NB4 (cell line): ENCODE measurements at regions not wholly inside any gene's neighbourhood (a gene's known extent, or its start where the extent isn't known, plus 50 kb on each side); places are given as distances from the start of the nearest gene placed in this dataset.

ENCODE experiments used
- DNase-seq: peaks from one replicate; pipeline ENCODE4 v3.0.0; 2010; ENCODE audit warnings: low read depth
- H3K4me3 ChIP-seq: one replicate; pipeline ENCODE4 v1.5.1; 2011; ENCODE audit warnings: mild to moderate bottlenecking, low read depth, low read length, moderate library complexity
- CTCF ChIP-seq: IDR thresholded peaks from one replicate; pipeline ENCODE4 v1.5.1; 2012; ENCODE audit warnings: low read depth, low read length
- MAX ChIP-seq: IDR thresholded peaks from 2 replicates; pipeline ENCODE4 v1.6.1; 2011; ENCODE audit warnings: low read depth, low read length
- MYC ChIP-seq: IDR thresholded peaks from 2 replicates; pipeline ENCODE4 v1.6.1; 2011; ENCODE audit warnings: low read depth, low read length
- POLR2A ChIP-seq: IDR thresholded peaks from 2 replicates; pipeline ENCODE4 v1.6.1; 2011; ENCODE audit warnings: mild to moderate bottlenecking; ENCODE audit not compliant: insufficient read length; ENCODE audit errors: extremely low read depth

GRCh38 chr2:60023256-60023985 lies 530.0 kb downstream of the BCL11A start:
- DNase-seq: peak; percentile 16
- H3K4me3 ChIP-seq: no peak overlapping the region
- TF ChIP-seq POLR2A (no peak), CTCF (no peak)

- DNase-seq: no peak
- H3K4me3 ChIP-seq: no peak overlapping the region
- TF ChIP-seq POLR2A (no peak), CTCF (no peak), MAX (no peak), MYC (no peak)
Observed at GRCh38 chr2:60007671-60008070, 545.8 kb downstream of the BCL11A start.

GRCh38 chr2:60003076-60003475 lies 550.4 kb downstream of the BCL11A start:
- no peak overlapping the region for H3K4me3 ChIP-seq
- no peak for DNase-seq
- TF ChIP-seq POLR2A (no peak), MAX (no peak), CTCF (no peak), MYC (no peak)

GRCh38 chr2:60002183-60002867 lies 551.1 kb downstream of the BCL11A start:
- TF ChIP-seq CTCF: no peak
- no peak for TF ChIP-seq POLR2A
- TF ChIP-seq MAX: no peak
- no peak for TF ChIP-seq MYC
- H3K4me3 ChIP-seq: no peak overlapping the region
- peak; percentile 23 for DNase-seq

GRCh38 chr2:60000686-60001085 lies 552.8 kb downstream of the BCL11A start:
- no peak for TF ChIP-seq CTCF
- TF ChIP-seq MAX: no peak
- TF ChIP-seq MYC: no peak
- no peak for TF ChIP-seq POLR2A
- no peak overlapping the region for H3K4me3 ChIP-seq
- no peak for DNase-seq
